ENCODE measurements at regions not wholly inside any gene's neighbourhood (a gene's known extent, or its start where the extent isn't known, plus 50 kb on each side); places are given as distances from the start of the nearest gene placed in this dataset.
"Not testable (repeated sequence)": the region's sequence is repeated elsewhere in the genome, so short reads cannot be mapped to it uniquely, and the experiment has no call there.

- not testable (repeated sequence) for FAIRE-seq; DNase-seq (ENCODE audit: extremely low spot score, insufficient read length, low read depth)
These were observed 69.4 kb upstream of the RTL6 start for GRCh38 chr22:44567378-44567841.

- FAIRE-seq = no peak
- DNase-seq (ENCODE audit: extremely low spot score, insufficient read length, low read depth) = no peak
These were observed 68.9 kb upstream of the RTL6 start for GRCh38 chr22:44566911-44567310.

- DNase-seq (ENCODE audit: extremely low spot score, insufficient read length, low read depth); FAIRE-seq: not testable (repeated sequence)
These were observed 64.6 kb upstream of the RTL6 start for GRCh38 chr22:44562651-44563050.

- DNase-seq (ENCODE audit: extremely low spot score, insufficient read length, low read depth) = no peak
- no peak for FAIRE-seq
These were observed 63.3 kb upstream of the RTL6 start for GRCh38 chr22:44561139-44561840.

GRCh38 chr22:44558671-44559070 is 60.6 kb upstream of the RTL6 start:
- DNase-seq (ENCODE audit: extremely low spot score, insufficient read length, low read depth); FAIRE-seq: not testable (repeated sequence)

DNA sequence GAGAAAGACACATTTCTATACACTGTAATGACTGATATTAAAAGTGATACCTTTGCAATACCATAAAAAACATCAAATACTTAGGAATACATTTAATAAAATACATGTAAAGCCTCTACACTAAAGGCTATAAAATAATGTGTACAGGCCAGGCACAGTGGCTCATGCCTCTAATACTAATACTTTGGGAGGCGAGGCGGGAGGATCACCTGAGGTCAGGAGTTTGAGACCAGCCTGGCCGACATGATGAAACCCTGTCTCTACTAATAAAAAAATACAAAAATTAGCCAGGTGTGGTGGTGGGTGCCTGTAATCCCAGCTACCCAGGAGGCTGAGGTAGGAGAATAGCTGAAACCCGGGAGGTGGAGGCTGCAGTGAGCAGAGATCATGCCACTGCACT is 59.8 kb upstream of the RTL6 start:
- not testable (repeated sequence) for DNase-seq (ENCODE audit: extremely low spot score, insufficient read length, low read depth); FAIRE-seq

DNA sequence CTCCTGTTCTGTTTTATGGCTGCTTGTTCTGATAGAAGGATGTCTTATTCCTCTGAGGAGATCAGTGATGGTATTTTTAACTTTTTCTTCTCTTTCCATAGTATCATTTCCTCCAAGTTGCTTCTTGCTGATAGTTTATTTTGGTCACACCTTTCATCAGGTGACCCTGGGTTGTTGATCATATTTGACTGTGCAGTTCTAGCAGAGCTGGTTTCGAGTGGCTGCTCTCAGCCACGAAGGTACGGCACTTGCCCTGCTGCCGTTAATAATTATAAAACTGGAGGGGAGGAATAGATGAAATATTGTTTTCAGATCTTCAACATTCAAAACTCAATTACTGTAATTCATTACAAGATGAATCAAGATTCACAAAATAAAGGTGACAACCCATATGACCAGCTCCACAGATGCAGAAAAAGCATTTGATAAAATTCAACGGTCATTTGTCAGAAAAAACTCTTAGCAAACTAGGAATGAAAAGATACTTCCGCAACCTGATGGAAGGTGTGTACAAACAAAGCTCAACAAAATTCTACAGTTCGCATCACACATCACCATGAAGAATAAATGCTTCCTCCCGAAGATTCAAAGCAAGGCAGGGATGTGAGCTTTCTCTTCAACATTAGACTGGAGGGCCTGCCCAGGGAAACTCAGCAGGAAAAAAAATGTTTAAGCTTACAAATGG is 59.2 kb upstream of the RTL6 start:
- DNase-seq (ENCODE audit: extremely low spot score, insufficient read length, low read depth) (no peak), FAIRE-seq (no peak)

- DNase-seq (ENCODE audit: extremely low spot score, insufficient read length, low read depth) (no peak), FAIRE-seq (no peak)
These were observed 57.6 kb upstream of the RTL6 start for GRCh38 chr22:44555597-44555996.

DNA sequence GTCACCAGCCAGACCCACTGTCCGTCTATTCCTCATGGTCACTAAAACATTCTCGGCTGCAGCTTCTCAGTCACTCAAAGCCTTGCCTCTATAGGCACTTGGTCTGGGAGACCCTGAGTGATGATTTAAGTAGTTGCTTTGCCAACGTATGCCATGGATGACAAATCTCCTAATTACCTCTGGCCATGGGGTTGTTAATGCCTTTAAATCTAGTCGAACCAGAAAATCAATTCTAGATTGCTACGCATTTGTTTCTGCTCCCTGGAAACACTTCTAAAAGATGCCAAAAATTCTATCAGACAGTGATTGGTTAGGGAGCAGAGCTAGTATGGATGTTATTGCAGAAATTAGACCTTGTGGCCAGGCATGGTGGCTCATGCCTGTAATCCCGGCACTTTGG is 57.0 kb upstream of the RTL6 start:
- DNase-seq (ENCODE audit: extremely low spot score, insufficient read length, low read depth) (no peak), FAIRE-seq (no peak)

- no peak for FAIRE-seq
These were observed 56.4 kb upstream of the RTL6 start for GRCh38 chr22:44554411-44554810.

GRCh38 chr22:44550711-44551491 is 52.9 kb upstream of the RTL6 start:
- DNase-seq (ENCODE audit: extremely low spot score, insufficient read length, low read depth) (no peak), FAIRE-seq (no peak)

More at GRCh38 chr22:44554411-44554810, 56.4 kb upstream of the RTL6 start:
- no peak for DNase-seq (ENCODE audit: extremely low spot score, insufficient read length, low read depth)

DNA sequence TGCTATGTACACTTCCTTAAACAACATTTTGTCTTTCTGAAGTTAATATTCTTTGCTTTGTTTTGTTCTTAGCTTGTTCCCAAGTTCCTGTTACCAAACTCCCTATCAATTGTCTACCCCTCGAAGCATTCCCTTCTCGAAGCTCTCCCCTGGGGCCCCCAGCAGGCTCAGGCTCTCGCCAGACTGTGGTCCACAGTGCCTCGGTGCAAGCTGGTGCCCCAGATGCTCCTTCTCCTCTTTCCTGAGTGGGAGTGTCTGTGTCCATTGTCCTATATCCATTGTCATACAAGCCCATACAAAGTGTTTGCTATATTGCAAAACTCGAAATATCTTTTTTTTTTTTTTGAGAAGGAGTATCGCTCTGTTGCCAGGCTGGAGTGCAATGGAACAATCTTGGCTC is 51.7 kb upstream of the RTL6 start:
- DNase-seq (ENCODE audit: extremely low spot score, insufficient read length, low read depth) (no peak), FAIRE-seq (no peak)

DNA sequence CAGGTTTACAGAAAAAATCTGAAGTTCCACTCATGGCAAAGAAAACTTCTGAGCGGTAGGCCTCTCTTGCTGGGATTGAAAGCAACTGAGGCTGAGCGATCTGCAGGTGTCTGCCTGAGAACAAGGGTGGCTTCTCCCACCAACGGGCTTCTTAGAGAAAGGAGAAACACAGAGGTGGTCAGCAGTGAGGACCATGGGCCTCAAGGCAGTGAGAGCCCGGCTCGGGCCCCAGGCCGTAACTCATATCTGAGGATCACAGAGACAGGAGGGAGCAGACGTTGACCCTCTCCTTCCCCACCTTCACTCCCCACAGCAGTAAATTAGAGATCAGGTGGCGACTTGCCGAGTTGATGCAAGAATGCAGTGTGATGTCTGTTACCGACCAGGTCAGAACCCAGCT is 50.9 kb upstream of the RTL6 start:
- DNase-seq (ENCODE audit: extremely low spot score, insufficient read length, low read depth) (no peak), FAIRE-seq (no peak)

Measured in GM18507 (cell line).